Colonic mucosa (tissue), 4 donors: ENCODE measurements at regions not wholly inside any gene's neighbourhood (a gene's known extent, or its start where the extent isn't known, plus 50 kb on each side); places are given as distances from the start of the nearest gene placed in this dataset.
"Not testable (repeated sequence)": the region's sequence is repeated elsewhere in the genome, so short reads cannot be mapped to it uniquely, and the experiment has no call there.

ENCODE experiments used
- DNase-seq: peaks from one replicate; pipeline ENCODE4 v3.0.0-alpha.2; 2020
- H3K27ac ChIP-seq: fragments of 200-600 bp; one replicate; pipeline ENCODE4 v1.8.0; 2021
- H3K27me3 ChIP-seq: fragments of 200-600 bp; one replicate; pipeline ENCODE4 v1.8.0; 2021
- H3K36me3 ChIP-seq: fragments of 200-600 bp; one replicate; pipeline ENCODE4 v1.8.0; 2021
- H3K4me1 ChIP-seq: fragments of 200-600 bp; one replicate; pipeline ENCODE4 v1.8.0; 2021; ENCODE audit warnings: mild to moderate bottlenecking
- H3K4me3 ChIP-seq: fragments of 200-600 bp; one replicate; pipeline ENCODE4 v1.8.0; 2021
- H3K9ac ChIP-seq, 2 donors: one replicate each; pipeline ENCODE4 v1.7.0; 2013; ENCODE audit warnings: control low read depth in 2 of 2, low read depth in 2 of 2, low read length in 2 of 2
- H3K9me3 ChIP-seq: fragments of 200-600 bp; one replicate; pipeline ENCODE4 v1.8.0; 2021
- intact Hi-C: fragments of 100-400 bp; cut with DNase I; formaldehyde crosslinking; loops from one replicate; pipeline ENCODE4 v1.14.1; 2022
- TF ChIP-seq, protein P1 (sequence below): fragments of 200-600 bp; IDR thresholded peaks from one replicate; pipeline ENCODE4 v1.8.0; 2022; ENCODE audit warnings: antibody characterized with exemption, mild to moderate bottlenecking
- donor health status: healthy.
- donor health status: DM: no; HTN: no; CAD: no.
- donor health status: DM: no; HTN: no; CAD: no.

DNA sequence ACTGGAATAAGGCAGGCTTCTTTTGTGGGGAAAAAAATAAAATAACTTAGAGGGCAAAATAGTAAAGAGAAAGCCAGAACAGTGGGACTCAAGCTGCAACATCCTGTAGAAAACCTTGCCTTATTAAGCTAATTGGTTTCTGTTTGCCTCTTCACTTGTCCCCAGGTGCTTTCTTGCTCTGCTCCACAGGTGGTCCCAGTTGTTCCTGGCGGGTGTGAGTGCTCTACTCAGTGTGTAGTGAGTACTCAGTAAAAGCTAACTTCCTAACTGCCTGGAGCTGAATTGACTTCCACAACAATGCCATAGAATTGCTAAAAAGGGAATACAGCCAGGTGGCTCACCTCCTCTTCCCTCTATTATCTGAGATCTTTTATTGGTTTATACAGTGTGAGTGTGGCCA, 930.2 kb downstream of the C4orf33 start:
- no peak for DNase-seq
- Histone ChIP-seq H3K27me3 (no peaks in the 10 kb centered on the region), H3K9ac (no peak overlapping the region), H3K4me1 (no peaks in the 10 kb centered on the region), H3K27ac (no peak overlapping the region), H3K9me3 (no peaks in the 10 kb centered on the region), H3K4me3 (no peak overlapping the region), H3K36me3 (no peaks in the 10 kb centered on the region)
- intact Hi-C loops: no loop called here
- TF ChIP-seq, protein P1, sequence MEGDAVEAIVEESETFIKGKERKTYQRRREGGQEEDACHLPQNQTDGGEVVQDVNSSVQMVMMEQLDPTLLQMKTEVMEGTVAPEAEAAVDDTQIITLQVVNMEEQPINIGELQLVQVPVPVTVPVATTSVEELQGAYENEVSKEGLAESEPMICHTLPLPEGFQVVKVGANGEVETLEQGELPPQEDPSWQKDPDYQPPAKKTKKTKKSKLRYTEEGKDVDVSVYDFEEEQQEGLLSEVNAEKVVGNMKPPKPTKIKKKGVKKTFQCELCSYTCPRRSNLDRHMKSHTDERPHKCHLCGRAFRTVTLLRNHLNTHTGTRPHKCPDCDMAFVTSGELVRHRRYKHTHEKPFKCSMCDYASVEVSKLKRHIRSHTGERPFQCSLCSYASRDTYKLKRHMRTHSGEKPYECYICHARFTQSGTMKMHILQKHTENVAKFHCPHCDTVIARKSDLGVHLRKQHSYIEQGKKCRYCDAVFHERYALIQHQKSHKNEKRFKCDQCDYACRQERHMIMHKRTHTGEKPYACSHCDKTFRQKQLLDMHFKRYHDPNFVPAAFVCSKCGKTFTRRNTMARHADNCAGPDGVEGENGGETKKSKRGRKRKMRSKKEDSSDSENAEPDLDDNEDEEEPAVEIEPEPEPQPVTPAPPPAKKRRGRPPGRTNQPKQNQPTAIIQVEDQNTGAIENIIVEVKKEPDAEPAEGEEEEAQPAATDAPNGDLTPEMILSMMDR: no peak

DNA sequence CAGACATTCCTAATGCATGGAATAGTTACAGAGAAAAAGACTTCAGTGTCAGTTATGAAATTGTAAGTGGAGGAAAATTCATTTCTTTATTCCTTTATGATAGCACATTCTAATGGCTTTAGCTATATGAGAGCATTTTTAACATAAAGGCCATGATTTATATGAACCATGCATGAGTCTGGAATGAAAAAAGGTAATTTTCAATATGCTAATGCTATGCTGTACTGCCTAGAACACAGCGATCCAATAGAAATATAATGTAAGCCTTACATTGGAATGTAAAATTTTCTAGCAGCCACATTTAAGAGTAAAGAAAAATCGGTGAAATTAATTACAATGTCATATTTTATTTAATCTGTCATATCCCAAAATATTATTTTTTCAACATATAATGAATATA, 932.0 kb downstream of the C4orf33 start:
- Histone ChIP-seq H3K4me1 (no peaks in the 10 kb centered on the region), H3K27ac (no peak overlapping the region), H3K27me3 (no peaks in the 10 kb centered on the region), H3K9me3 (no peaks in the 10 kb centered on the region), H3K36me3 (no peaks in the 10 kb centered on the region), H3K9ac (no peak overlapping the region), H3K4me3 (no peak overlapping the region)
- intact Hi-C loops: no loop called here
- no peak for DNase-seq
- TF ChIP-seq, protein P1: no peak

DNA sequence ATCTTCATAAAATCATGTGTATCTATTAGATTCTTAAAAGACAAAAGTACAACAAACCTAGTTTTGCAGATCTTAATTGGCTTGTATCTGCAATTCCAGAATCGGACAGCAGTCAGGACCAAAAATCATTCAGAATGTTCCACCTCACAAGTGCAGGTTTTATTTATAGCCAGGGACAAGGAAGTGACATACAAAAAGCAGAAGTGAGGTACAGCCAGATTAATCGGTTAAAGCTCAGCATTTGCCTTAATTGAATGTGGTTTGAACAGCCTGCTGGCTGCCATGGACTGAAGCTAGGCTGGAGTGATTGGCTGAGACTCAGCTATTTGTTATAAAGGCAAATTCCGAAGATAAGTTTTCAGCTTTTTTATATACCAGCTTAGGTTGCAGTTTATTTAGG, 932.6 kb downstream of the C4orf33 start:
- no peaks in the 10 kb centered on the region for H3K9me3 ChIP-seq
- H3K27ac ChIP-seq: no peak overlapping the region
- no peaks in the 10 kb centered on the region for H3K36me3 ChIP-seq
- no peak overlapping the region for H3K4me3 ChIP-seq
- no peaks in the 10 kb centered on the region for H3K27me3 ChIP-seq
- no peaks in the 10 kb centered on the region for H3K4me1 ChIP-seq
- no peak overlapping the region for H3K9ac ChIP-seq
- no peak for DNase-seq
- intact Hi-C loops: no loop called here
- TF ChIP-seq, protein P1: no peak

DNA sequence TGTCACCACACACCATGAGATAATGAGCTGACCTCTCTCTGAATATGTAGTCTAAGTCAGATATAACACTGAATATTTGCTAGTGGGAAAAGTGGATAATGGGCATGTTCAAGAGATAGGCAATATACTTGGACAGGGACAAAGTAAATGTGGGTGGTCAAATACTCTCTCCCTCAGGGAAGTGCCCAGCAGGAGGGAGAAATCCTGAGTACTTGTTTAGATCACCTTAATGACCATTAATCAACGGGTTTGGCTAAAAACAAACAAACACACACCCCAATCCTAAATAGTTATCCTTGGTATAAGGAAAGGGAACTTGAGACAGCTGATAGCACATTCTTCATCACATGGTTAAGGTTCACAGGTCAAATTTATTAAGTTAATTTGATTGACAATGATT, 933.5 kb downstream of the C4orf33 start:
- intact Hi-C loops: no loop called here
- Histone ChIP-seq H3K9ac (no peak overlapping the region), H3K27me3 (no peaks in the 10 kb centered on the region), H3K27ac (no peak overlapping the region), H3K36me3 (no peaks in the 10 kb centered on the region), H3K4me3 (no peak overlapping the region), H3K4me1 (no peaks in the 10 kb centered on the region), H3K9me3 (no peaks in the 10 kb centered on the region)
- no peak for DNase-seq
- TF ChIP-seq, protein P1: no peak

DNA sequence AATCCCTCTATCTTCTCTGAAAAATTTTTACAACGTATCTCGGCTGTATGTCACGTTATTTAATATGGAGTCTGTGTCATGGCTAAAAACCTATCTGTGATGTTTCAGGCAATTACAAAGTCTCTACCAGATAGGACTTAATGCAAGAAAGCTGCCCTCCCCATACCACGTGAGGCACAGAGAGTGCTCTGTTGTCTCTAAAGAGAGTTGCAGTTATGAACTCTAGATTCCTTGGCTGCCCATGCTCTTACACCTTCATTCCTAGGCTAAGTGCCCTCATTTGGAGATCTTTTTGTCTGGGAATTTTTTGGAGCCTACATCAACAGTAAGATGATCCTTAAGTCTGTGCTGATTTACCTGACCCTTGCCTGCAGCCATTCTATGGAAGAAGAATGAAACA, 935.9 kb downstream of the C4orf33 start:
- intact Hi-C loops: no loop called here
- TF ChIP-seq, protein P1: no peak
- Histone ChIP-seq H3K9ac (no peak overlapping the region), H3K4me1 (no peaks in the 10 kb centered on the region), H3K27ac (no peak overlapping the region), H3K36me3 (no peaks in the 10 kb centered on the region), H3K9me3 (no peaks in the 10 kb centered on the region), H3K4me3 (no peak overlapping the region), H3K27me3 (no peaks in the 10 kb centered on the region)
- no peak for DNase-seq

DNA sequence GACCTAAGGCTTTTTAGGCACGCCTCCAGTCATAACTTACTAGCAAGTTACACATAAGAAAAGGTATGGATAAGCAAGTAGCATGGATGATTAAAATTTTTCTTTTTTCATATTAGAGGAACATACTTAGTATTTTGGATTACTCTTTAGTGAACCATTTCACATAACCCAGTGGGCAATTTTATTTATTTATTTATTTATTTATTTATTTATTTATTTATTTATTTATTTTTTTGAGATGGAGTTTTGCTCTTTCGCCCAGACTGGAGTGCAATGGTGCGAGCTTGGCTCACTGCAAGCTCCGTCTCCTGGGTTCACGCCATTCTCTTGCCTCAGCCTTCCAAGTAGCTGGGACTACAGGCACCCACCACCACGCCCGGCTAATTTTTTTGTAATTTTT, 937.7 kb downstream of the C4orf33 start:
- H3K27ac ChIP-seq, H3K27me3 ChIP-seq, H3K9ac ChIP-seq, H3K4me3 ChIP-seq, H3K9me3 ChIP-seq, H3K4me1 ChIP-seq, DNase-seq, H3K36me3 ChIP-seq, intact Hi-C loops: not testable (repeated sequence)
